ENCODE measurements at regions not wholly inside any gene's neighbourhood (a gene's known extent, or its start where the extent isn't known, plus 50 kb on each side); places are given as distances from the start of the nearest gene placed in this dataset.

DNA sequence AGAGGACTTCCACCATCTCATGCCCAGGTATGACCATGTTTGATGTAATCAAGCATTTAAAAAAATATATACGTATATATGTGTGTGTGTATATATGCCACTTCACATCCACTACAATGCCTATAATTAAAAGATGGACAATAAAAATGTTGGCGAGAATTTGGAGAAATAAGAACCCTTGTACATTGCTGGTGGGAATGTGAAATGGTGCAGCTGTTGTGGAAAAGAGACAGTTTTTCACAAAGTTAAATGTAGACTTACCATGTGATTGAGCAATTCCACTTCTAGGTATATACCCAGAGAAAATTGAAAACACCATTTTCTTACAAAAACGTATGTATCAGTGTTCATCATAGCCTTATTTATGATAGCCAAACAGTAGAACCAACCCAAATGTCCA, 229.2 kb upstream of the WWC1 start:
- no peaks in the 10 kb centered on the region for H3K9me3 ChIP-seq (ENCODE audit: low read length)
- H3K27ac ChIP-seq (ENCODE audit: low read length) = no peak overlapping the region
- H3K27me3 ChIP-seq (ENCODE audit: insufficient read depth, low read depth, low read length) = no peaks in the 10 kb centered on the region
- no peak overlapping the region for H3K4me3 ChIP-seq (ENCODE audit: low read length)
- no peak for TF ChIP-seq RAD21 (conservative IDR thresholded peaks at IDR 0.05)
- TF ChIP-seq, protein P1, sequence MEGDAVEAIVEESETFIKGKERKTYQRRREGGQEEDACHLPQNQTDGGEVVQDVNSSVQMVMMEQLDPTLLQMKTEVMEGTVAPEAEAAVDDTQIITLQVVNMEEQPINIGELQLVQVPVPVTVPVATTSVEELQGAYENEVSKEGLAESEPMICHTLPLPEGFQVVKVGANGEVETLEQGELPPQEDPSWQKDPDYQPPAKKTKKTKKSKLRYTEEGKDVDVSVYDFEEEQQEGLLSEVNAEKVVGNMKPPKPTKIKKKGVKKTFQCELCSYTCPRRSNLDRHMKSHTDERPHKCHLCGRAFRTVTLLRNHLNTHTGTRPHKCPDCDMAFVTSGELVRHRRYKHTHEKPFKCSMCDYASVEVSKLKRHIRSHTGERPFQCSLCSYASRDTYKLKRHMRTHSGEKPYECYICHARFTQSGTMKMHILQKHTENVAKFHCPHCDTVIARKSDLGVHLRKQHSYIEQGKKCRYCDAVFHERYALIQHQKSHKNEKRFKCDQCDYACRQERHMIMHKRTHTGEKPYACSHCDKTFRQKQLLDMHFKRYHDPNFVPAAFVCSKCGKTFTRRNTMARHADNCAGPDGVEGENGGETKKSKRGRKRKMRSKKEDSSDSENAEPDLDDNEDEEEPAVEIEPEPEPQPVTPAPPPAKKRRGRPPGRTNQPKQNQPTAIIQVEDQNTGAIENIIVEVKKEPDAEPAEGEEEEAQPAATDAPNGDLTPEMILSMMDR (IDR thresholded peaks at IDR 0.05; ENCODE audit: poor library complexity, severe bottlenecking) = no peak
- no peak for TF ChIP-seq MXI1 (conservative IDR thresholded peaks at IDR 0.05; ENCODE audit: poor library complexity, severe bottlenecking)
- no peak for TF ChIP-seq POLR2AphosphoS5 (IDR thresholded peaks at IDR 0.05)
- no peak for TF ChIP-seq EZH2 (IDR thresholded peaks at IDR 0.05; ENCODE audit: borderline replicate concordance, insufficient read depth, low read length, poor library complexity, severe bottlenecking)
- TF ChIP-seq SMC3 (conservative IDR thresholded peaks at IDR 0.05; ENCODE audit: poor library complexity) = no peak
- no peak for TF ChIP-seq TAF1 (IDR thresholded peaks at IDR 0.05; ENCODE audit: low read depth)
- TF ChIP-seq, protein P2, sequence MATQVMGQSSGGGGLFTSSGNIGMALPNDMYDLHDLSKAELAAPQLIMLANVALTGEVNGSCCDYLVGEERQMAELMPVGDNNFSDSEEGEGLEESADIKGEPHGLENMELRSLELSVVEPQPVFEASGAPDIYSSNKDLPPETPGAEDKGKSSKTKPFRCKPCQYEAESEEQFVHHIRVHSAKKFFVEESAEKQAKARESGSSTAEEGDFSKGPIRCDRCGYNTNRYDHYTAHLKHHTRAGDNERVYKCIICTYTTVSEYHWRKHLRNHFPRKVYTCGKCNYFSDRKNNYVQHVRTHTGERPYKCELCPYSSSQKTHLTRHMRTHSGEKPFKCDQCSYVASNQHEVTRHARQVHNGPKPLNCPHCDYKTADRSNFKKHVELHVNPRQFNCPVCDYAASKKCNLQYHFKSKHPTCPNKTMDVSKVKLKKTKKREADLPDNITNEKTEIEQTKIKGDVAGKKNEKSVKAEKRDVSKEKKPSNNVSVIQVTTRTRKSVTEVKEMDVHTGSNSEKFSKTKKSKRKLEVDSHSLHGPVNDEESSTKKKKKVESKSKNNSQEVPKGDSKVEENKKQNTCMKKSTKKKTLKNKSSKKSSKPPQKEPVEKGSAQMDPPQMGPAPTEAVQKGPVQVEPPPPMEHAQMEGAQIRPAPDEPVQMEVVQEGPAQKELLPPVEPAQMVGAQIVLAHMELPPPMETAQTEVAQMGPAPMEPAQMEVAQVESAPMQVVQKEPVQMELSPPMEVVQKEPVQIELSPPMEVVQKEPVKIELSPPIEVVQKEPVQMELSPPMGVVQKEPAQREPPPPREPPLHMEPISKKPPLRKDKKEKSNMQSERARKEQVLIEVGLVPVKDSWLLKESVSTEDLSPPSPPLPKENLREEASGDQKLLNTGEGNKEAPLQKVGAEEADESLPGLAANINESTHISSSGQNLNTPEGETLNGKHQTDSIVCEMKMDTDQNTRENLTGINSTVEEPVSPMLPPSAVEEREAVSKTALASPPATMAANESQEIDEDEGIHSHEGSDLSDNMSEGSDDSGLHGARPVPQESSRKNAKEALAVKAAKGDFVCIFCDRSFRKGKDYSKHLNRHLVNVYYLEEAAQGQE (IDR thresholded peaks at IDR 0.05; ENCODE audit: borderline replicate concordance) = no peak
- no peak for TF ChIP-seq EP300 (conservative IDR thresholded peaks at IDR 0.05; ENCODE audit: poor library complexity, severe bottlenecking)
- H4K20me1 ChIP-seq (ENCODE audit: insufficient read depth) = no peaks in the 10 kb centered on the region
- no peaks in the 10 kb centered on the region for H3F3A ChIP-seq (ENCODE audit: insufficient read depth, low read length, poor library complexity, severe bottlenecking)
- no peak overlapping the region for H2AFZ ChIP-seq (ENCODE audit: low read depth, low read length)
- H3K36me3 ChIP-seq (ENCODE audit: insufficient read depth, low read length) = no peaks in the 10 kb centered on the region
- H3K9ac ChIP-seq (ENCODE audit: low read length) = no peak overlapping the region
- H3K79me2 ChIP-seq (replicated peaks; ENCODE audit: insufficient read depth, low read length) = no peaks in the 10 kb centered on the region
- no peak overlapping the region for H3K4me2 ChIP-seq (ENCODE audit: low read length)
- no peaks in the 10 kb centered on the region for H3K9me2 ChIP-seq (ENCODE audit: insufficient read depth, low read length)

DNA sequence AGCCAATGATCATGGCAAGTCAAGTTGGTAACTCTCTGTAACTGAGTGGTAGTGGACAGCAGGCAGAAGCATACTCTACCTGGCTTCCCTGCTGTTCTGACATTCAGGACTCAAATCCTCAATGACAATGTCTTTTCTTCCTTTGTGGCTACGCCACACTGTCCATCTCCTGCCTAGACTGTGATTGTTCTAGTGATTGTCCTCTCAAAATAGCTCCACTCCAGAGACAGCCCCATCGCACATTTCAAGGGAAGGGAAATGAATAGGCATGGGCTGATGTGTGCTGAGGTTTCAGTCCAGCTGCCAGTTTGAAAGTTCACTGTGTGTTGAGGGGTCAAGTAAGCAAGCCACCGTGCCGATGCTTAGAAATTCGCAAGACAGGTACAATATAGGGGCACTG, 227.0 kb upstream of the WWC1 start:
- Histone ChIP-seq H4K20me1 (ENCODE audit: insufficient read depth) (no peaks in the 10 kb centered on the region), H3K79me2 (replicated peaks; ENCODE audit: insufficient read depth, low read length) (no peaks in the 10 kb centered on the region), H3K36me3 (ENCODE audit: insufficient read depth, low read length) (no peaks in the 10 kb centered on the region), H3F3A (ENCODE audit: insufficient read depth, low read length, poor library complexity, severe bottlenecking) (no peaks in the 10 kb centered on the region), H3K27ac (ENCODE audit: low read length) (no peak overlapping the region), H2AFZ (ENCODE audit: low read depth, low read length) (no peak overlapping the region), H3K4me2 (ENCODE audit: low read length) (no peak overlapping the region), H3K9me2 (ENCODE audit: insufficient read depth, low read length) (no peaks in the 10 kb centered on the region), H3K9me3 (ENCODE audit: low read length) (no peaks in the 10 kb centered on the region), H3K27me3 (ENCODE audit: insufficient read depth, low read depth, low read length) (no peaks in the 10 kb centered on the region), H3K4me3 (ENCODE audit: low read length) (no peak overlapping the region), H3K9ac (ENCODE audit: low read length) (no peak overlapping the region)
- no peak for TF ChIP-seq EZH2 (IDR thresholded peaks at IDR 0.05; ENCODE audit: borderline replicate concordance, insufficient read depth, low read length, poor library complexity, severe bottlenecking)
- TF ChIP-seq, protein P1 (IDR thresholded peaks at IDR 0.05; ENCODE audit: poor library complexity, severe bottlenecking) = no peak
- TF ChIP-seq, protein P2 (IDR thresholded peaks at IDR 0.05; ENCODE audit: borderline replicate concordance) = no peak
- TF ChIP-seq EP300 (conservative IDR thresholded peaks at IDR 0.05; ENCODE audit: poor library complexity, severe bottlenecking) = no peak
- no peak for TF ChIP-seq MXI1 (conservative IDR thresholded peaks at IDR 0.05; ENCODE audit: poor library complexity, severe bottlenecking)
- no peak for TF ChIP-seq TAF1 (IDR thresholded peaks at IDR 0.05; ENCODE audit: low read depth)
- no peak for TF ChIP-seq SMC3 (conservative IDR thresholded peaks at IDR 0.05; ENCODE audit: poor library complexity)
- TF ChIP-seq POLR2AphosphoS5 (IDR thresholded peaks at IDR 0.05) = no peak
- TF ChIP-seq RAD21 (conservative IDR thresholded peaks at IDR 0.05) = no peak
